NCI-H748 treated with DMSO at 0.1 percent for 48 hours (cell line): ENCODE measurements at regions not wholly inside any gene's neighbourhood (a gene's known extent, or its start where the extent isn't known, plus 50 kb on each side); places are given as distances from the start of the nearest gene placed in this dataset.

Experiments
- DNase-seq: peaks from one replicate; lab custom pipeline; 2025; lab: John Stamatoyannopoulos, UW

DNA sequence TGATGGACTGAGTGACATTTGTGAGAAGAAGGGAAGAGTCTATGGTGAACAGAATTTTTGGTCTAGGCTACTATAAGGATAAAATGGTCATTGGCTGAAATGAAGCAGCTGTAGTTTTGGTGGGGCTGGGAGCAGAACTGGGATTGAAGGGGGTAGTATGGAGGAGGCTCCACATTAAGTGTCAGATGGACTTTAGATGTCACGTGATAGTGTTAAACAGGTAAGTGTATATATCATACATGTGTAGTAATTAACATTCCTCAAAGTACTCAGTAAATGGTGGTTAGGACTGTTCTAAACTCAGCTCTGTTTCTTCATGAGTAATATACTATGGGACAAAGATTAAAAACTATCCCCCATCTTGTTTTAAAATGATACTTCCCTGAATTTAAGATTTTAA lies 947.9 kb downstream of the PDHA2 start:
- no peak for DNase-seq

DNA sequence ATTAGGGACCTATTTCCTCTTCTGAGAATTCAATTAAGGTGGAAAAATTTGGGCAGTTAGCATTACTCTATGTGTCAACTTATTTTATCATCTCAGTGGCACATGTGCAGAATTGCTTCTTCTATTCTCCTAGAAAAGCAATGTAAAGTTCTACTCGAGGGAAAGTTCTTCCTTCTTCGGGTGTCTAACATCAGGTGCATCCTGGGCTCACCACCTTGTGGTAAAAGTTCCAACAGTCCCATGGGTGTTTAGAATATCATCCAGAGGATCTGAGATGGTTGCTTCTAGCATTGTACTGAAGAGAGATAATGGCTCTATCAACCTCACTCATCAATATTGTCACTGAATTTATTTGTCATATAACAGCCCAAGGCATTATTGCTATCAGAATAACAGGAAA lies 969.7 kb downstream of the PDHA2 start:
- DNase-seq, result no peak

DNA sequence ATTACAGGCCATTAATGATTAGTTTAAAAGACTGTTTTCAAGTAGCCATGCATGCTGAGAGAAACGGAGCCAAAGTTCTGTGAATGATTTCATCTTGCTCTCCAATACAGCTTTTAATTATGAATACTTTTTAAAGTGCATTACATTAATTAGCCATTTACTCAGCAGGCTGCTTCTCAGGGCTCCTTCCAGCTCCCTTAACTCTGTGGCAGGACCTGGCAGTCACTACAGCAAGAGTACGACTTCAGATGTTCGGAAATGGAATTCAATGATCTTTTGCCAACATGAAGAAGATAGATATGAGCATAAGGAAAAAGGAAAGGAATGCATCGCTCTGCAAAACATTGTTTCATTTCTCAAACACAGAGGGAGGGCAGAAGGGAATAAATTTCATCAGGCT lies 987.2 kb downstream of the PDHA2 start:
- DNase-seq, result no peak

DNA sequence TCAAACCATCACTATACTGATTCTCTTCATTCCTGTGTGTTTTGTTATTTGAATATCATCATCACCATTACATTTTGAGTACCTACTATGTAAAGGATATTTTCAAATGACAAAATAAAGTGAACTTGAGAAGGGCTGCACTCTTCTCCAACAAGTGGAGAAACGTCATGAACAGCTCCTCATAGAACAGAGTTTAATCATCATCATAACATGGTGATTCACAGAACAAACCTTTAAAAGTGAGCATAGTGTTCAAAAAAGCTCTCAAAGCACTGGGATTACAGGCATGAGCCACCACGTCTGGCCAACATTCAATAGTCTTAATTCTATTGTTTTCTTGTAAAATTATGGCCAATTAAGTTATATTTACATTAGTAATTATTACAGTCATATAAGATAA lies 993.9 kb downstream of the PDHA2 start:
- no peak for DNase-seq

DNA sequence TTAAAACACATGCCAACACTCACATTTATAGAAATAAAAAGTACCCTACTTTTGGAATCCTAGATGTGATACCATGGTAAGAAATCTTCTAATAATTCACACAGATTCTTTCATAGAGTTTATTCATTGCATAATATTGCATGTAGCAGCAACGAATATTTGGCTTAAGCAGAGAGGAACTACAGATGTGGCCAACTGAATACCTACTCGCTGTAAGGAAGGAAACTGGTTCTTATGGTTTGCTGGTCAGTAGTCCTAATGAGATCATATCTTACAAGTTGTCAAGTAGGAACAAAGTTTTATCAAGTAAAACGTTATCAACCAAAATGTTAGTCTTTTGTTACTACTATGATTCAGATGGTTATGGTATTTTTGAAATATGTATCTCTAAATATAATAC lies 996.1 kb downstream of the PDHA2 start:
- DNase-seq, result no peak

DNA sequence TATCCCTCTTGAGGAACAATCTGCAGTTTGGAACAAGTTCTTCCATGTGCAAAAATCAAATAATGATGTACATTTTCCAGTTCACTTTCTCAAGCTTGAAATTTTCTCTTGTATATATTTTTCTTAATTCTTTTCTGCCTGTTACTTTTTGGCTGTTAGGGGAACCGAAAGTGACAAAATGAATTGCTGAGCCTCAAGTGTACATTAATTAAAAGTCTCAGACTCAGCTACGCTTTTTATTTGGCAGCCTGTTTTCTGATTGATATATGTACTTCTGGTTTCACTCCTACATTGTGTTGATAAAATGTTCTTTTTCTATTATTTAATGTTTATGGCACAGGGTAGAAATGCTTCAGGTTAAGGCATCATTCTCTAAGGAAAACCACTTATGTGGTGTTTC lies 999.5 kb downstream of the PDHA2 start:
- DNase-seq, result no peak

DNA sequence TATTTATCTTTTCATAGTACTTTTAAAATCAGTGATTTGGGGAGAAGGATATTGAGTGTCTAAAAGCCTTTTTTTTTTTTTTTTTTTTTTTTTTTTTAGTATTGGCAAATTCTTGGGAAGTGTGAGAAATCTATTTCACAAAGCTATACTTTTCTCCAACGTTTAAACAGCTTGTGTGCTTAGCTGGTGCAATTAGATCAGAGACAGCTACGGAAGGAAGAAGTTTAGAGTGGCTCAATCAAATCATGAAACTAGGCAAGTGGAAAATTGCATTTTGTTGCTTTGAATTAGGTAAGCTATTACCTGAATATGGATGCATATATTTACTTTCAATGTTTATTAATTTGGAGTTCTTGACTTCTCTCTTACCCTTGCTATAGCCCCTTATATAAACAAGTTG lies 1001.9 kb downstream of the PDHA2 start:
- DNase-seq, result no peak

DNA sequence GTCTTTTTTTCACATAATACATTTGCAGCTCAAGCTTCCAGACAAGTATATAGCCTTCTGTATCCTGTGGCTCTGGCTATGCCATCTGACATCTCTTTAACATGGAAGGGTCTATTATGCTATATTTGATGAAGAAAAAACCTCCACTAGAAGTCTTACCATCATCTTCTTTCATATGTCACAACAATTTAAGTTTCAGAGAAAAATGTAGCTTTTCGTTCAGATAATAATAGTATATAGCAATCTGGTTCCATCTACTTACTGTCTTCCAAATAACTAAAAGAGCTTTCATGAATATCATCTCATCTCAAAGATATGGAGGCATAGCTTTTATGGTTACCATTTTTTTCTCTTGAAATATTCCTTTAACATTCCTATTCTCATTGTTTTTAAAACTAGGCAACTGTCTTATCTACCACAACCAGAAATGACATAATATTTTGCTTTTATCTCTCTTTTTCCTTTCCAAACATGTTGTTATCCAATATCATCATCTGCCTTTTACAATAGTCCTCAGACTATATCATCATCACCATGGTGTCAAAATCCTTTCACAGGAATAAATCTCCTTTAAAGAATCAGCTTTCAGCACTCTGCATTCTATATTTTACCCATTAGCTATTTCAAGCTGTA lies 1005.1 kb downstream of the PDHA2 start:
- DNase-seq, result no peak

DNA sequence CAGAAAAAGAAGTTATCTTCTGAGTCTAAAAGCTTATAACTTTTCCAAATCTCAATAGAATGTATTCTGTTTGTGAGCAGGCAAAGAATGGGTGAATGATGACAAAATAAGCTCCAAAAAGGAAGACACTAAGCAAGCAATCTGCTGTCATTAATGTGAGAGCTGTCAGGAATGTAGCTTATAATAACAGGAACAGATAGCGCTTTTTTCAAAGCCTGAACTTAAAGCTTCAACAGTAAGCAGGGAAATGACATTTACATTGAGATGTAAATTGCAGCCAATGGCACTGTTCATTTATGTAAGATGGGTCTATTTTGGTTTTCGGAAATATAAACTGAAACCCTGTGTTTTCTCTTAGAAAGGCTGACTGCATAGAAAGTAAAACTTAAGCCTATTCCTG lies 1005.9 kb downstream of the PDHA2 start:
- no peak for DNase-seq

DNA sequence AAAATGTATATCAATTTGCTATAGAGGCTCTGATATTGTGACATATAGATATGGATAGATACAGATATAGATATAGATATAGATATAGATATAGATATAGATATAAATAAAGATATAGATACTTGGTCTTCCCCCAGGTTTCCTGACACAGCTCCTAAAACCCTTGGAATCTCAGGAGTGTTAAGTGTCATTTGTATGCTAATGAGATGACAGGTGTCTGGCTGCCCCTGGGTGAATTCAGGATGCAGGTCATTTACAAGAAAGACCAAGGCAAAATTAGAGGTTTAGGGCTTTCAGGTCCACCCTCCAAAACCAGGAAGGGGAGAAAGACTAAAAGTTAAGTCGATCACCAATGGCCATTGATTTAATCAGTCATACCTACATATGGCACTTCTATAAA lies 1034.8 kb downstream of the PDHA2 start:
- DNase-seq, result no peak

DNA sequence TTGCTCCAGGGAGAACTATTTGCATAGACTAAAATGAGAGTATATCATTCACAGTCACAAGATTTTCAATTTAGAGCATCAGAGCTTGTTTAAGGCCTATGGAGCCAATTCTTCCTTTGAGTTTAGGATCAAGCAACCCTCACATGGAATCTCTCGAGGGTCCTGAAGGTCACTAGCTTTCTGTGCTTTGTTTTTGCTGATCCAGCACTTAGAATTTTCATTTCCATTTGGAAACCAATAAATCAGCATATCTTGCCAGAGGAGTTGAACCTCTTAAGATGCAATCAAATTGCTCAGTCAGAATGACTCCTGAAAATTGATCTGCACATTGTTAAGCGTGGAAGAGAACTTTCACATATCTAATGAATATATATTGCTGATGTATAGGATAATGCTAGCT lies 1039.6 kb downstream of the PDHA2 start:
- no peak for DNase-seq

DNA sequence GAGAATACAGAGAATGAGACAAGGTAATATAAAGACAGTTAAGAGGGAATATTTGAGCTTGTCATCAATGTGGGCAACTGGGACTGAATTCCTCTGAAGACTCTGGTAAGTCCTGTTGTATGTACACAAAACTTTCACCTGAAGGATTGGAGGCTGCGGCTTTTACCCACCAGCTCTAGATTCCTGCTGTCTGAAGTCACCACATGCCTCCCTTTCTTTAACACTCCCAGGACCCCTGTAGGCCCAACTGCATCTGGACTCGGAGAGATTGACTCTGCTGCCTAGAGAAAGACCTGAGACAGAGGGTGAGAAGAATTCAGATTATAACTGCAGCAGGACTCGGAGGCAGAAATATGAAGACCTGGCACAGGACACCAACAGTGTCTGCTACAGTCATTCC lies 1048.0 kb downstream of the PDHA2 start:
- no peak for DNase-seq

DNA sequence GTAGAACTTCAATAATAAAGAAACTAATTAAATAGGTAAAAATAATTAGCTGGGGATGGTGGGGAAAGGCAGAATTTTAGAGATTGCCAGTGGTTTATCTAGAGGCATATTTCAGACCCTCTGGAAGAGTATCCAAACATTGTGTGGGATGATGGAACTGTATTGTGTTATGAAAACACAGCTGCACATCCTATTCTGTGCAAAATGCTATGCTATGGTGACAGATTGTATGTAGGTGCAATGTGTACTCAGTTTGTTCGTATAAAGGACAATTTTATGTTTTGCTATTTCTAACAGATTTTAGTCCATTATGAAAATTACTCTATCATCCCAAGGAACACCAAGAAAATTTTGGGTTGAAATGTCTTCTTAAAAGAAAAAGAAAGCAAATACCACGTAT lies 1054.7 kb downstream of the PDHA2 start:
- no peak for DNase-seq

DNA sequence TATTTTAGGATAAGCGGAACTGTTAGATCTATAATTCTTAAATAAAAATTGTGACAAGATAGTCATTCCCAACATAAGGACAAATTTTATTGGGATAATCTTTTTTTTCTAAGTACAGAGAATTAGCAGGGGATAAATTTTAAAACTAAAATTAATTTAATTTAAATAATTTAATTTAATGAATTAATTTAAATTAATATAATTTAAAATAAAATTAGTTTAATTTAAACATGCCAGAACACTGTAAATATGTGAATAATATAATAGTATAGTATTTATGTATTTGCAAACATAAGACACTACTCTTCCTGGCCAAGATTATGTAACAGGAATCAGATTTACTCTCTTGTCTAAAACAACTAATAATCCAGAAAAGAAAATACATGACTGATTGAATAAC lies 1055.9 kb downstream of the PDHA2 start:
- DNase-seq, result no peak

DNA sequence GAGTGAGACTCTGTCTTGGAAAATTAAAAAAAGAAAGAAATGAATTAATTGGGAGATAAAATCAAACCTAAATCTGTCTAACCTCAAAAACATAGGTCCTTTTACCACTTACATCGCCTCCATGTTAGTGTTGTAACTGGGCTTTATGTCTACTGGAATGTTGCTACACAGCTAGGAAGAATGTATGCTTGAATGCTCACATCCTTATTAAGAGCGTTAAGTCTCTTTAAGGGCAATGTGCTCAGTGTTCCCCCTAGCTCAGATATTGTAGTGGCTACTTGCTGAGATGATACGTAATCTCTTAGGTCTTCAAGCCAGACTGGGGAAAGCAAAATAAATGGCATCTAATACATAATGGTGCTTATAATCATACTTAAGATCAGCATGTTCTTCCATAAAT lies 1072.8 kb downstream of the PDHA2 start:
- no peak for DNase-seq

DNA sequence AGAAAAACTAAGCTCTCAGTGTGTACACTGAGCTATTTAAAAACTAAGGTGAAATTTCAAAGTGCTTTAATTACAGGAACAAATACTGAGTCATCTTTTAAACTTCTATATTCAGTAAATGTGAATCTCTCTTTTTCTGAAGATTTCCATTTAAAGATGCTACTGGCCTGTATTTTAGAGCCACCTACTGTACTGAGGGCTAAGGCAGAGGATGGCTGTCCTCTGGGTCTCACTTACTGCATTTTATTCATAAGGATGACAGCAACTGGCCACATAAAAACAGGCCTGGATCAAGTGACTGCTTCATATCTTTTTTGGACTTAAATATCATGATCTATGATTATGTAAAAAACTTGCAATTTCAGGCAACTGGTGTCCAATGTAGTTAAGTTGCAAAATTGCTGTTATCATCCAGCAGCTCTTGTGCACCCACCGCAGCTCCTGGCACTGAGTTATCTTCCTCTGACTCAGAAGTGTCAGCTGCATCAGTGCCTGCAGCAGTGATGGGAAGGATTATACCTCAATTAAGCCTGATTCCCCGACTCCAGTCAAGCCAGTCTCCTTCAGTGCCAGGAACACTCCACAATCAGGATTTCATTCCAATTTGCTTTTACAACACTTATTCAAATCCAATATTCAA lies 1073.7 kb downstream of the PDHA2 start:
- DNase-seq, result no peak

DNA sequence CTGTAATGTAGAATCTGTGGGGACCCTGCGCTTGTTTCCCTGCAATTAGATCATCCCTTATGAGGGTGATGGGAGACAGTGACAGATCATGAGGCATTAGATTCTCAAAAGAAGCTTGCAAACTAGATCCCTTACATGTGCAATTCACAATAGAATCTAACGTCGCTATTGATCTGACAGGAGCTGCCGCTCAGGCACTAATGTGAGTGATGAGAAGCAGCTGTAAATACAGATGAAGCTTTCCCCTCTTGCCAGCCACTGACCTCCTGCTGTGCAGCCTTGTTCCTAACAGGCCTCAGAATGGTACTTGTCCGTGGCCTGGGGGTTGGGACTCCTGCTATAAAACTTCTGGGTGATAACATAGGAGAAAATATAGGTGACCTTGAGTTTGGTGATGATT lies 1076.8 kb downstream of the PDHA2 start:
- DNase-seq, result no peak

DNA sequence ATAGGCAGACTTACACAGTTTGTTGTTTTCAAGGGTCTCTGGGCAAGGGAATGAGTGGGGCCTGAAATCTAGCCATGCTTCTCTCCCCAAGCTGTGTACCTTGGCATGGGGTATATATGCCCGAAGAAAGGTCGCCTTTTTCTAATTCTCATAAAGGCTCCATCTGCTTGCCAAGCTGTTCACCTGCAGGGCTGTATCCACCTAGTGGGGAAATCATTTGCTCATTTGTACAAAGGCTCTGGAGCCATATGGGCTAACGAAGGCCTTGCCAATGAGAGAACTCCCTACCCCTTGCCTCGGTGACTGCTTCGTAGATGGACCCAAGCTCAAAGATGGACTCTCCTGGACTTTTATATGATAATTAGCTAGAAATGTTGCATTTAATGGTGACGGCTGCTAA lies 1097.0 kb downstream of the PDHA2 start:
- DNase-seq, result no peak

DNA sequence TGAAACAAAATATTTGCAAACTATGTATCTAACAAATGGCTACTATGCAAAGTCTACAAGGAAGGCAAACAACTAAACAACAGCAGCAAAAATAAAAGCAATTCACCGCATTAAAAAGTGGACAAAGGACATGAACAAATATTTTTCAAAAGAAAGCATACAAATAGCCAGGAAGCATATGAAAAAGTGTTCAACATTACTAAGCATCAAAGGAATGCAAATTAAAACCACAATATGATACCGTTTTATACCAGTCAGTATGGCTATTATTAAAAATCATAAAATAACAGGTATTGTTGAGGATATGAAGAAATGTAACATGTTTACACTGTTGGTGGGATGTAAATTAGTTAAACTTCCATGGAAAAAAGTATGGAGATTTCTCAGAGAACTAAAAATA lies 1106.7 kb downstream of the PDHA2 start:
- no peak for DNase-seq

DNA sequence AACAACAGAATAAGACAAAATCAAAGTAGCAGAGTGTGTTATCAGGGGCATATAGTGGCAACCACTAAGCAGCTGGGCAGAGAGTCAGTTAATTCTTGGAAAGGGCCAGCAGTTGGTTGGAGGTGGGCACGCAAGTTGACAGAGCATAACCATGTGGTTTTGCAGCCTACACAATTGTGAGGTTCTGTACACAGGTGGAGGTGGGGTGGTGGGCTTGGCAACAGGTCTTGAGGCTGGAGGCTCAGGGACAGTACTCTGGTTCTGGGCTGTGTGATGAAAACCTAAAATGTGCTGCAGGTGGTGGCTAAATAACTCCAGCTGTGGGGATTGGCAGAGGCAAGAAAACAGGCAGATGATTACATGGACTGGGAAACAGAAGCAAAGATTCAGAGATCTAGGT lies 1112.7 kb downstream of the PDHA2 start:
- DNase-seq, result no peak

DNA sequence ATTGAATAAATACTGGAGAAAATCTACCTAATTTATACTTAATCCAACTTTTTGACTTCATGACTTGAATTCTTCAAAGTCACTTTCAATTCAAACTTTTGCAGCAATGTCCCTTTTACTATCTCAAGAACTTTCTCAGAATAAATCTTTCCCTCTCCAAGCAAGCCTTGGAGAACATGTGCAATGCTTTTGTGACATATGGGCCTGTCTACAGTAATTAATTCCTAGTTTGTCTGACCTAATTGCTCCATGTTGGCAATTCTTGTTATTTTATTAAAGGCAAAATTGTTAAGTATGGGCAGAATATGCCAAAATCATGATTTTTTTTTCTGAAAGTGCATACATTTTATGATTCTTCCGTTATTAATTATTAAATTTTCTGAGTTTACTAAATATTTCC lies 1115.3 kb downstream of the PDHA2 start:
- no peak for DNase-seq

DNA sequence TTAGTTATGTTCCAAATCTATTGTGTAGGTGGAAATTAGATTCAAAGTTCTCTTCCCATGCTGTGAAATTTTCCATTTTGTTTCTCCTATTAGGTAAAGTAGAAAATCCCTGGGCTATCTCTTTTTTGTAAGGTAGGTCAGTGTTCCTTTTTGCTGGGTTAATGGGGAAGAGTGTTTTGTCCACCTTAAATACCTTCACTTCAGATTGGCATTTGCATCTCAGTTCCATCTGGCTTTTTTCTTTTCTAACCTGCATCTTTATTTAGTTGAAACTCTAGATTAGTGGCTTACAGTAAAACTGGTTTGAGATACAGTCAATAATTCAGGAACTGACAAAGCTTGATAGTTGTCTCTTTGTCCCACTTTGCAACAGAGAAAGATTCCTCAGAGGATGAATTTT lies 1115.8 kb downstream of the PDHA2 start:
- DNase-seq, result no peak

DNA sequence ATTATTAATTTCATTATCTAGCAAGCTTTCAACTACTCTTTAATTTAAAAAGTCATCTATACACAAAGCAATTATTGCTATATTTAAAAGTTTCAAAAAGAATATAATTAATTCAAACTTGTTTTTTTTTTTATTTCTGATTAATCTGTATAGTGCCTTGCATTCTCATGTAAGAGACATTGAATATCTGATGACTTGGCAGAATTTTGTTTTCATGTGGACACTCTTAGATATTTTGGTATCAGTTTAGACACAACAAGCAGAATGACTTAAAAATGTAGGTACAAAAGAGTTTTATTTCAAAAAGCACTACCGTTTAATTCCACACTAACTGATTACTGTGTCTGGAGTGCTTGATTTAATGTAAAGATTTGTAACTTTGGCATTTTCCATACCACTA lies 1129.6 kb downstream of the PDHA2 start:
- no peak for DNase-seq

DNA sequence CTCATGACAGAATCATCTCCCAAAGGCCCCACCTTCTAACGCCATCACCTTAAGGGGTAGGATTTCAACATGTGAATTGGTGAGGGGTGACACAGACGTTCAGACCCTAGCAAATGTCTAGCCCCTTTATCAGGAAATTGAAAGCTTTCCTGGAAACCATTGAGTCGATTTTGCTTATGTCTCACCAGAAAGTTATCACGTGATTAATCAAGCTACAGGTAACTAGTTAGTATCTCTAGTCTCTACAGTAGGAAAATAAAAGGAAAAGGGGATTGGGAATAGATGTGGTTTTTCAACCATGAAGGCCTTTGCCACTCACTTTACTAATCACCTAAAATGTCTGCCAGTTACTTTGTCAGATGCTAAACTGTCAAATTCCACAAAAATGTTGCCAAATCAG lies 1133.0 kb downstream of the PDHA2 start:
- DNase-seq, result no peak
